Fibroblast of villous mesenchyme (primary cell): ENCODE measurements at regions not wholly inside any gene's neighbourhood (a gene's known extent, or its start where the extent isn't known, plus 50 kb on each side); places are given as distances from the start of the nearest gene placed in this dataset.

Experiments
- DNase-seq: peaks from one replicate; pipeline ENCODE4 v3.0.0-alpha.2; 2010; ENCODE audit warnings: low read depth
- H3K4me3 ChIP-seq: 2 replicates; pipeline ENCODE4 v1.5.1; 2011; ENCODE audit warnings: low read depth, mild to moderate bottlenecking, low read length
- CTCF ChIP-seq: IDR thresholded peaks from 2 replicates; pipeline ENCODE4 v1.5.1; 2012; ENCODE audit warnings: low read depth, mild to moderate bottlenecking, low read length; ENCODE audit not compliant: insufficient read depth

DNA sequence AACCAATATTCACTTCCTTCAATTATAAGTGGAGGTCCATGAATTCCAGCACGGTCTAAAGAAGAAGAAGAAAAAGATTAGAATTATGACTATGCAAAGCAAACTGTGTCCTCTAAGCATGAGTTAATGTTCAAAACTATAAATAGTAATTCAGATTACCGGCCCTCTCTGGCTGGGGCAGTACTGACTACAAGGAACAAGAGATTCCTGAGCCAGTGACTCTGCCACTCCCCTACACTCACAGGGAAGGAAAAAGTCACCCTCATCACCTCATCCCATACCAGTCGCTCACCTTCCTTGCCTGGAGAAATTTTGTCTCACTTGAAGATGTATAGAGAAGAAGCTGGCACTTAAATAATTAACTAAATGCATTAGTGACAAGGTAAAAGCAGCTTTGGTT lies 56.5 kb upstream of the CD302 start:
- no peak for DNase-seq
- H3K4me3 ChIP-seq: no peak overlapping the region
- no peak for TF ChIP-seq CTCF

DNA sequence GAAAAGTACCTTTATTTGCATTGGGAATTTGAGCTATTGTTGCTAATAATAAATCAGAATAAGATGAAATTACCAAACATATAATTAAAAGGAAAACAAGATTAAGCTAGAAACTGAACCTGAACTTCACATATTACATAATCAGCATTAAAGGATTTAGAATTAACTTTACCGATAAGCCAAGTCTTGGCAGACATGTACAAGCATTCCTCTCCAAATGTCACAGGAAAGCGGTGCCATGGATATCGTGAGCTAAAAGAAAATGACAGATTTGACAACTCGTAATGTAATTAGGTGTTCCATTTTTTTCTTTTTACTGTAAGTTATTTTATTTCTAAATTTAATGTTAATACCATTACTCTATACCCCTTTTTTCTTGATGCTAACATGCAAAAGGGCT lies 55.1 kb upstream of the CD302 start:
- no peak for TF ChIP-seq CTCF
- no peak overlapping the region for H3K4me3 ChIP-seq
- no peak for DNase-seq

DNA sequence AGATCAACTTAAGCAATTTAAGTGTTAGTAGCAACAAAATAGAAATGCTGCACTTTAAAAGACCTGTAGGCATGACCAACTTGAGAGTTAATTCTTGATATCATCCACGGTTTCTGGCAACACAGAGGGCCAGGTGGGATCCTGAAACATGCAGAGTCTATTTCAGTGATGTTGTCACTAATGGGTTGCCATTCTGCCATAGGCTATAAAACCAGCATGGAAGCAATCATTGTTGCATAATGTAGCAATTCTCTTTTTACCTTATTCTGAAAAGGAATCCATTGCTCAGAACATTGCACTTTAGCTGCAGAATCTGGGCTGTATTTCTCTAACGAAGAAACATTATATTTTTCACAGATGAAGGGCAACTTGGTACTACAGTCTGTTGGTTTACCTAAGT lies 53.9 kb upstream of the CD302 start:
- no peak for TF ChIP-seq CTCF
- no peak overlapping the region for H3K4me3 ChIP-seq
- DNase-seq: no peak

GRCh38 chr2:159850789-159851188 lies 52.8 kb upstream of the CD302 start:
- H3K4me3 ChIP-seq: no peak overlapping the region
- no peak for TF ChIP-seq CTCF
- no peak for DNase-seq

GRCh38 chr2:159849160-159849813 lies 51.3 kb upstream of the CD302 start:
- no peak for DNase-seq
- no peak for TF ChIP-seq CTCF
- H3K4me3 ChIP-seq: no peak overlapping the region
